H9 (cell line): ENCODE measurements at regions not wholly inside any gene's neighbourhood (a gene's known extent, or its start where the extent isn't known, plus 50 kb on each side); places are given as distances from the start of the nearest gene placed in this dataset.

Experiments
- DNase-seq: peaks from one replicate; pipeline ENCODE4 v3.0.0-alpha.2; 2017
- H2AFZ ChIP-seq: one replicate; pipeline ENCODE4 v1.6.1; 2013; ENCODE audit warnings: mild to moderate bottlenecking, low read length, control low read depth, moderate library complexity
- H2AK5ac ChIP-seq: 2 replicates; pipeline ENCODE4 v1.6.1; 2013; ENCODE audit warnings: low read length, control low read depth, mixed read lengths; ENCODE audit not compliant: insufficient read length
- H2BK120ac ChIP-seq: one replicate; pipeline ENCODE4 v1.6.1; 2013; ENCODE audit warnings: low read depth, mild to moderate bottlenecking, low read length, control low read depth, inconsistent platforms; ENCODE audit not compliant: poor library complexity, severe bottlenecking
- H2BK12ac ChIP-seq: 2 replicates; pipeline ENCODE4 v1.6.1; 2013; ENCODE audit warnings: low read length, control low read depth, mixed read lengths, low read depth; ENCODE audit not compliant: insufficient read length
- H2BK15ac ChIP-seq: 2 replicates; pipeline ENCODE4 v1.6.1; 2013; ENCODE audit warnings: low read depth, low read length, control low read depth
- H2BK20ac ChIP-seq: one replicate; pipeline ENCODE4 v1.6.1; 2013; ENCODE audit warnings: low read depth, mild to moderate bottlenecking, low read length, control low read depth, inconsistent platforms; ENCODE audit not compliant: poor library complexity, severe bottlenecking
- H2BK5ac ChIP-seq: 2 replicates; pipeline ENCODE4 v1.6.1; 2013; ENCODE audit warnings: low read length, control low read depth, mixed read lengths; ENCODE audit not compliant: insufficient read length
- H3K14ac ChIP-seq: 2 replicates; pipeline ENCODE4 v1.6.1; 2013; ENCODE audit warnings: low read length, control low read depth; ENCODE audit not compliant: insufficient read depth
- H3K18ac ChIP-seq: 2 replicates; pipeline ENCODE4 v1.6.1; 2013; ENCODE audit warnings: low read depth, mild to moderate bottlenecking, mixed read lengths, low read length, control low read depth; ENCODE audit not compliant: insufficient read length
- H3K23ac ChIP-seq: 2 replicates; pipeline ENCODE4 v1.6.1; 2013; ENCODE audit warnings: low read length, control low read depth, mixed read lengths, low read depth; ENCODE audit not compliant: insufficient read length
- H3K23me2 ChIP-seq: 2 replicates; pipeline ENCODE4 v1.6.1; 2013; ENCODE audit warnings: low read depth, mild to moderate bottlenecking, mixed read lengths, low read length, control low read depth; ENCODE audit not compliant: insufficient read length, poor library complexity, severe bottlenecking
- H3K27ac ChIP-seq: 2 replicates; pipeline ENCODE4 v1.5.1; 2013; ENCODE audit warnings: low read length, control low read depth, mixed read lengths, low read depth; ENCODE audit not compliant: insufficient read length
- H3K27me3 ChIP-seq: 2 replicates; pipeline ENCODE4 v1.6.1; 2013; ENCODE audit warnings: low read length, control low read depth, inconsistent platforms; ENCODE audit not compliant: insufficient read depth
- H3K4ac ChIP-seq: 2 replicates; pipeline ENCODE4 v1.6.1; 2013; ENCODE audit warnings: low read depth, mild to moderate bottlenecking, control low read depth, inconsistent platforms, low read length, moderate library complexity
- H3K4me1 ChIP-seq: 2 replicates; pipeline ENCODE4 v1.6.1; 2013; ENCODE audit warnings: low read length, control low read depth, inconsistent platforms; ENCODE audit not compliant: insufficient read depth
- H3K4me2 ChIP-seq: 2 replicates; pipeline ENCODE4 v1.6.1; 2013; ENCODE audit warnings: low read length, control low read depth, mixed read lengths; ENCODE audit not compliant: insufficient read length, insufficient read depth
- H3K56ac ChIP-seq: 2 replicates; pipeline ENCODE4 v1.6.1; 2013; ENCODE audit warnings: low read depth, mild to moderate bottlenecking, mixed read lengths, low read length, control low read depth; ENCODE audit not compliant: insufficient read length
- H3K79me1 ChIP-seq: 2 replicates; pipeline ENCODE4 v1.6.1; 2013; ENCODE audit warnings: low read depth, mild to moderate bottlenecking, moderate library complexity, low read length, control low read depth, inconsistent platforms; ENCODE audit not compliant: insufficient read depth, poor library complexity, severe bottlenecking
- H3K79me2 ChIP-seq: 2 replicates; pipeline ENCODE4 v1.6.1; 2013; ENCODE audit warnings: low read length, control low read depth, inconsistent platforms; ENCODE audit not compliant: insufficient read depth
- H3K9ac ChIP-seq: 2 replicates; pipeline ENCODE4 v1.6.1; 2013; ENCODE audit warnings: low read length, control low read depth, mixed read lengths; ENCODE audit not compliant: insufficient read length; ENCODE audit errors: extremely low read depth
- H3K9me3 ChIP-seq: one replicate; pipeline ENCODE4 v1.6.1; 2013; ENCODE audit warnings: low read depth, low read length, inconsistent platforms; ENCODE audit not compliant: control insufficient read depth
- H3T11ph ChIP-seq: one replicate; pipeline ENCODE4 v1.6.1; 2013; ENCODE audit warnings: mild to moderate bottlenecking, low read length, control low read depth, inconsistent platforms
- H4K20me1 ChIP-seq: one replicate; pipeline ENCODE4 v1.6.1; 2013; ENCODE audit not compliant: control insufficient read depth, insufficient read length, insufficient read depth
- H4K5ac ChIP-seq: 2 replicates; pipeline ENCODE4 v1.6.1; 2013; ENCODE audit warnings: low read depth, mild to moderate bottlenecking, mixed read lengths, low read length, control low read depth; ENCODE audit not compliant: insufficient read length
- H4K8ac ChIP-seq: replicated peaks from 2 replicates; pipeline ENCODE4 v1.6.1; 2013; ENCODE audit warnings: low read length, control low read depth, mixed read lengths, low read depth; ENCODE audit not compliant: insufficient read length
- H4K91ac ChIP-seq: 2 replicates; pipeline ENCODE4 v1.6.1; 2013; ENCODE audit warnings: low read depth, mild to moderate bottlenecking, moderate library complexity, mixed read lengths, low read length, control low read depth; ENCODE audit not compliant: insufficient read length
- H3K27ac Mint-ChIP-seq, 3 experiments: 2 replicates in 2 of 3; 3 replicates in 1 of 3; pipeline ENCODE4 v1.8.0; 2020 to 2021; ENCODE audit warnings: mixed read lengths in 3 of 3, mild to moderate bottlenecking in 1 of 3, moderate library complexity in 1 of 3
- H3K27me3 Mint-ChIP-seq: 2 replicates; pipeline ENCODE4 v1.8.0; 2021; ENCODE audit warnings: low read depth, mild to moderate bottlenecking, moderate library complexity, mixed read lengths
- H3K36me3 Mint-ChIP-seq, 3 experiments: 2 replicates in 2 of 3; 3 replicates in 1 of 3; pipeline ENCODE4 v1.8.0; 2020 to 2021; ENCODE audit warnings: low read depth in 3 of 3, mixed read lengths in 3 of 3; ENCODE audit not compliant: insufficient read depth in 1 of 3
- H3K4me1 Mint-ChIP-seq, 2 experiments: 2 replicates each; pipeline ENCODE4 v1.8.0; 2020; ENCODE audit warnings: mixed read lengths in 2 of 2
- H3K4me3 Mint-ChIP-seq, 2 experiments: 2 replicates in 1 of 2; 3 replicates in 1 of 2; pipeline ENCODE4 v1.8.0; 2020 to 2021; ENCODE audit warnings: mild to moderate bottlenecking in 2 of 2, mixed read lengths in 2 of 2, moderate library complexity in 1 of 2
- H3K9me3 Mint-ChIP-seq, 2 experiments: 2 replicates in 1 of 2; 3 replicates in 1 of 2; pipeline ENCODE4 v1.8.0; 2020; ENCODE audit warnings: mild to moderate bottlenecking in 2 of 2, mixed read lengths in 2 of 2, moderate library complexity in 1 of 2
- CTCF ChIP-seq: fragments of 200-600 bp; sonication (generic); conservative IDR thresholded peaks from 3 replicates; pipeline ENCODE4 v1.8.0; 2021; ENCODE audit warnings: antibody characterized with exemption, mild to moderate bottlenecking
- WGBS: extraction: QIAGEN DNeasy Blood & Tissue Kit; methylation state at CpG from one replicate; pipeline ENCODE4 v1.1.7; 2013; ENCODE audit warnings: missing lambda C conversion rate, low lambda C conversion rate, mixed read lengths; ENCODE audit not compliant: insufficient read length; ENCODE audit errors: extremely low coverage; 5-methylcytosine and 5-hydroxymethylcytosine counted together

GRCh38 chrX:37291924-37292323 is 57.2 kb upstream of the PRRG1 start:
- no peak for TF ChIP-seq CTCF
- no peak overlapping the region for H3K9ac ChIP-seq
- H2BK5ac ChIP-seq = no peak overlapping the region
- H4K91ac ChIP-seq = no peak overlapping the region
- no peak overlapping the region for H3K4me2 ChIP-seq
- no peak overlapping the region for H3K27ac Mint-ChIP-seq
- no peak overlapping the region for H3K23ac ChIP-seq
- no peaks in the 10 kb centered on the region for H3K79me1 ChIP-seq
- H2BK20ac ChIP-seq = no peak overlapping the region
- H3K79me2 ChIP-seq = no peaks in the 10 kb centered on the region
- no peak for DNase-seq
- H3K4ac ChIP-seq = no peak overlapping the region
- WGBS = no CpG with 5 or more reads among the region's 1 CpG
- no peaks in the 10 kb centered on the region for H3K27me3 ChIP-seq
- no peak overlapping the region for H3K18ac ChIP-seq
- H3K27me3 Mint-ChIP-seq = no peaks in the 10 kb centered on the region
- H3T11ph ChIP-seq = no peak overlapping the region
- H2AK5ac ChIP-seq = no peak overlapping the region
- no peak overlapping the region for H3K56ac ChIP-seq
- H4K20me1 ChIP-seq = no peaks in the 10 kb centered on the region
- H4K8ac ChIP-seq = no peak overlapping the region
- H3K36me3 Mint-ChIP-seq = peaks cover 13 to 21% (median 19%) of the 10 kb centered on the region in 3 experiments; a peak in 6 of 7 replicates
- H4K5ac ChIP-seq = no peak overlapping the region
- no peak overlapping the region for H3K4me3 Mint-ChIP-seq
- peaks cover 69 to 71% of the 10 kb centered on the region in 2 experiments for H3K9me3 Mint-ChIP-seq
- H3K4me1 Mint-ChIP-seq = no peaks in the 10 kb centered on the region
- H2BK15ac ChIP-seq = no peak overlapping the region
- peaks cover 8% of the 10 kb centered on the region for H3K9me3 ChIP-seq
- no peaks in the 10 kb centered on the region for H3K4me1 ChIP-seq
- no peak overlapping the region for H2BK120ac ChIP-seq
- H2AFZ ChIP-seq = no peak overlapping the region
- H3K23me2 ChIP-seq = no peaks in the 10 kb centered on the region
- no peak overlapping the region for H3K27ac ChIP-seq
- no peak overlapping the region for H3K14ac ChIP-seq
- H2BK12ac ChIP-seq = no peak overlapping the region
